Femur (tissue), 1 donor: ENCODE measurements at regions not wholly inside any gene's neighbourhood (a gene's known extent, or its start where the extent isn't known, plus 50 kb on each side); places are given as distances from the start of the nearest gene placed in this dataset.
"Not testable (repeated sequence)": the region's sequence is repeated elsewhere in the genome, so short reads cannot be mapped to it uniquely, and the experiment has no call there.

Experiments
- DNase-seq: peaks from one replicate; pipeline ENCODE4 v3.0.0-alpha.2; 2017

DNA sequence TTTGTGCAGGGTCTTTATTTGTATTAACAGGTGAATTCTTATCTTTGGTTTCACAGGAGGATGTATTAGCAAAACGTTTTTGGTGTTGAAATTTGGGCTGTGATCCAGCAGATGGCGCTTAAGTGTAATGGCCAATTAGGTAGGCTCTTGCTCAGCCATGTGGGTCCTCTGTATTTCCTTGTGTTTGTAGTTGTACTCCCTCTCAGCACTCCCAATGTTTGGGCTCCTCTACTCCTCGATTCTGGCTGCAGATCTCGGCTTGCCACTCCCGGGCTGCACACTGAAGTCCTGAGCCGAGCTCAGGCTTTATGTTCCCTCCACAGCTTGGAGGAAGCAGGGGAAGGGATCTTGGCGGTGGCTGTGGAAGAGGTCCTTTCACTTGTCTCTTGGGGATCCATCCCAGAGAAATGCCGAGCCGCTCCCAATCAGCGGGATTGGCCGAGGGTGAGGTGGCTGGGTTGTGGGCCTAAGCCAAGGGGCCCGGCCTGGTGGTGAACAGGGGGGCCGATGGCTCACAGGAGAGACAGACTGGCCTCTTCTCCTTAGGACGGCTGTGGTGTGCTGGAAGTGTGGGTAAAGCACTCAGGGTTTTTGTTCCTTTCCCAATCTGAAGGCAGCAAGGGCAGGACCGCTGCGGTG, 133.7 kb downstream of the AEBP2 start:
- DNase-seq = no peak

DNA sequence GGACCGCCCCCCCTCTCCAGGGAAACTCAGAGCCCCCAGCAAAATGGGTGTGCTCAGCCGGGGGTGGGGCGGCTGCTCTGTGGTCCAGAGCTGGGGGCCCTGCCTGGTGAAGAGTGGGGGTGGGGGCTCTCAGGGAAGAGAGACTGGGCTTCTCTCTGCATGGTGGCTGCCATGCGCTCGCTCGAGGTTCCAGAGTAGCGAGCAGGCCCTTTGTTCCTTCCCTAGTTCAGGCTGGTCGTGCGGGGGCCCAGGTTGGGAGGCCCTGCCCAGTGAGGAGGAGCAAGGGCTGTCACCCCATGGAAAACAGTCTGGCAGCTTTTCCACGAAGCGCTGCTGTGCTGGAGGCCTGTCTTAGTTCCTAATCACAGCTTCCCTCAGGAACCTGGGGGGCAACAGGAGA, 134.6 kb downstream of the AEBP2 start:
- DNase-seq = no peak

DNA sequence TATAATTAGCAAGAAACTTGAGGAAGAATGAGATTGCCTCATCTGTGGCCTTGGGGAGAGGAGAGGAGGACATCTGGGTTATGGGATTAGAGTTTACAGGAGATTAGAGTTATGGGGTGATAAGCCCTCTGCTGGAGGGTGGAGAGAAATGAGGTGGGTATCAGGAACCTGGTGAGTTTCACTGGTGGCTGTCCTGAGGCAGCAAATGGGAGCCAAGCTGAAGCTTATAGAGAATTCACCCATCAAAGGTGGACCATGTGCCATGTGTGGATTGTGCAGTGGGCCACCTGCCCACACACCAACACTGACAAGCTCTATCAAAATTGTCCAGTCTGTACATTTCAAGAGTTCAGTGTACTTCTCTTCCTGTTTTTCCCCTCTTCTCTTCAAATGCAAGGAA, 135.3 kb downstream of the AEBP2 start:
- no peak for DNase-seq

DNA sequence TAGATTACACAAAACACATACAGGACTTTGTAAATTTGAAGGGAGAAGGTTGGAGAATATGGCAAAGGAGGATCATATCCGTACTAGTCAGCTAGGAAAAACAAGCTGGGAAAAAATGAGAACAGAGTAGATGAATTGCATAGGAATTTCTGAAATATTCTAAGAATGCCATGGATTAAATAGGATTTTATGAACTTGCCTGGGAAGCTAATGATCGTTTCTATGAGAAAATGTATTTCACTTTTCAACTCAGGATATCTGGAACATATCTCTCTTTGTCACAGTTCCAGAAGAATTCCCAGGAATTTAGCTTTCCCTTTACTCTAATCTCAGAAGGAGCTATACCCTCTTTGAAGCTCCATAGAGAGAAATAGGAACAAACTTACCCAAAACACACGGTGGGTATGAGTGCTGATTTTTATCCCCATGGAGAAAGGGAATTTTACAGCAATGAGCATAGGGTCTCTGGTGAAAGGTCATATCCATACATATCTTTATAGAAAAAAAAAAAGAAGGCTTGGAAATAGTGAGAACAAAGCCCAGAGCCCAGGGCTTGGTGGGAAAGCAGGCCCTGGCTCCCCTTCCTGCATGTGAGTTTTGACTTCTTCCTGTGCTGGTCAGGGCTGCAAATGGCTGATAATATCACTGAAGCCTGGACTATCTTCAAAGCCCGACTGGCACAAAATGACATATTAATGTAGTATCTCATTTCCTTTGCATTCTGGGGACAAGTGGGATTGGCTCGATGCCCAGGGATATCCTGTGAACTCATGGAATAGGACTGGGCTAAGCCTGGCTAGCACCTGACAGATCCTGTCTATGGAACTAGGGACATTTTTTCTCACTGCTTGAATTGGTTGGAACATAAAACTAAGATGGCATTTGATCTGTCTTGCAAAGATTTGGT, 136.3 kb downstream of the AEBP2 start:
- DNase-seq = peak; percentile 78

DNA sequence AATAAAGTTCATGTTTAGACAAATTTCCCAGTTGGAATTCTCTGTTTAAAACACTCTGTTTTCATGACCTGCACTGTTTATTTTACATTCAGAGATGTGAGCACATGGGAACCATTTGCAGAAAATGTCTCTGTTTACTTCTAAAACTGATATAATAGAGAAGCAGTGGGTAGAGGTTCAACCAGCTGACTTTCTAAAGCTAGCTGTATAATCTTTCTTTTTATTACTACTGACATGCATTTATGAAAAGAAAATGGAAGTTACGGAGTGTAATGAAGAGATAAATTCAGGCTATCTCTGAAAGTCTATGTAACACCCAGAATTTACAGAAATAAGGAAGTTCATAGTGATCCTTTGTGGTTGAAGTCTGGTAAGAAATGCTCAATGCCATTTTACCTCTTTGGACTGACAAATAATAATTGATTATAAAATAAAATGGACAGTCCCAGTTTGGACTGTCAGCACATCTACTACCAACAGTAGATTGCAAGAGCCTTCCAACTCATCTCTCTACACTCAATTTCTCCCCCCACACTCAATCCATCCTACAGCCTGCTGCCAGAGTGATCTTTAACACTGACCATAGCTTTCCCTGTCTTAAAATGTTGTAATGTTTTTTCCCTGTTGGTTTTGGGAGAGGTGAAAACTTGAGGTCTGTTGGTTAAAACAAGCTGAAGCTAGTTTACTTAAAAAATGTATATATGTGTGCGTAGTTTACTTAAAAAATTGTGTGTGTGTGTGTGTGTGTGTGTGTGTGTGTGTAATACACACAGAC, 137.4 kb downstream of the AEBP2 start:
- no peak for DNase-seq

DNA sequence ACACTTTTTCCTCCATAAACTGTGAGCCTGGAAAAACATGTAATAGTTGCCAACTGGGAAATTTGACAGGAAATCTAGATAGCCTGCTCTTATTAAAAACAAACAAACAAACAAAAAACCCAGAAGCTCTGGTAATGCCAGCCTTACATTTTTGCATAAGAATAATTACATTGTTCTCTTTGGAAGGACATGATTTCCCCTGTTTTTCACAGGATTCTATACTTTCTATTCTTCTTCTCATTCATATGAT, 137.9 kb downstream of the AEBP2 start:
- DNase-seq = no peak

DNA sequence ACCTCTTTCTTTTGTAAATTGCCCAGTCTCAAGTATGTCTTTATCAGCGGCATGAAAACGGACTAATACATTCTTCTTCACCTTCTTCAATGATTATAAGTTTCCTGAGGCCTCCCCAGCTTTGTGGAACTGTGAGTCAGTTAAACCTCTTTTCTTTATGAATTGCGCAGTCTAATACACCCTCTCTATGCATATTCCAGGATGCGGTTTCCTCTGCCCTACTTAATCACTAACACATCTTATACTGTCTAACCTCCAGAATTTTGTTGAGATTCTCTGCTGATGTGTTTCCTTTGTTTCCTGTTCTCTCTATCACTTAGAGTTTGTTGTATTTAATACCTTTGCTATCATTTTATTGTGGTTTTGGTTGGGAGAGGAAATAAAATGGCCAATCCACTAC, 145.4 kb downstream of the AEBP2 start:
- DNase-seq = no peak

DNA sequence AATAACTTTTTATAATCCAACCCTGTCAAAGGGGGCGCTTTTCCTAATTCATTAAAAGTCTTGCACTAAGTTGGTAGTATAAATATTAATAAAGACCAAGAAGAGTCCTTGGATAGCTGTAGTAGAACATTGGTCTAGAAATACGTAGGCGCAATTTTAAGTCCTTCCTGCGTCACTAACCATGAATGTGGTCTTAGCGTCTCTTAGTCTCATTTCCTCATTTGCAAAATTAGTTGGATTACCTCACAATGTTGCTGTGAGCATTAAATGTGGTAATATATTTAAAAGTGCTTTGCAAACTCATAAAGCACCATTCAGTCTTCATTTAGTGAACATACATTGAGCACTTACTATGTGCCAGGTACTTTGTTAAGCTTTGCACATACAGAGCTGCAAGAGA, 149.7 kb downstream of the AEBP2 start:
- DNase-seq = no peak

DNA sequence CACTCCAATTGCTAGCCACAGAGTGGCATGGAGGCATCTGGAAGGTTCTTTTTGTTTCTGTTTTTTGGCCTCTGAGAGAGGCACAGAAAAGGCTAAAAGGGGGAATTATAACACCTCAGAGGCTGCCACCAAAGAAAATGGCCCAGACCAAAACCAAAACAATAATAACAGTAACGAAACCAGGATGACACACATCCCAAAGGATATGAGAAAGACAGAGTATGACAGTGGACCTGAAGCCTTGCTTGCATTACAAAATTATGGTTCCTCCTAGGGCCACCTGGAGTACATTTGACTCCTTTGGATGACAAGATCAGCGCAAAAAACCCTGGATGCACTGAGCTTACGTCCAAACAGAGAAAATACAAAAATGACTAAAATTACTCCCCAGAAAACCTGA, 152.7 kb downstream of the AEBP2 start:
- DNase-seq = no peak

DNA sequence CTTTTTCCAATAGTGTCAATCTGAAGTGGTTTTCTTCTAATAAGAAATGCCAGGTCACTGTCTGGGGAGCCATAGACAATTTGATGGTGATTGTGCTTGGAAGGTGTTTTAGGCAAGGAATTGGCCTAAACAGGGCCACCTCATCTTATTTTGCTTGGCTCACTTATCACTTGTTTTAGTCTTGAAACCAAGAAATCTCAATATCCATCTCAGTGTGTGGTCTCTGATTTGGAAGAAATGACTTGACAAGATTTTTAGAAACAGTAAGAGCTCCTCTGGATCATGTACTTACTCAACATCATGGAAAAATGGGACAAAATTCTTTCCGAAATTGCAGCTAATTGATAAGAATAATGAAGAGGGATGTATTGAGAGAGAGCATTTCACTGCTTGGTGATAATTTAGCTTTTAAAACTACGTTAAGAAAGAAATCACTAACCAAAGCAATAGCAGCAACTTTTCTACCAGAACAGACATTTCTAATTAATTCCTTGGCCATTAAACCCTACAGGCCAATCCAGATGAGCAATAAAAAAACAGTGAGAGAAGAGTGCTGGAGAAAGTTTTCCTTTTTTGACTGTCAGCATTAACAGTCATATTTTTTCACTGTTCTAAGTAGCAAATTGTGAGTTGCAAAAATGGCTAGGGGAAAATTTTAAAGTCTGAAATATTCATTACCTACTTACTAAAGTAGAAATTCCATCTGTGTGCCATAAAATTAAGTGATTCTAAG, 157.3 kb downstream of the AEBP2 start:
- DNase-seq = no peak

DNA sequence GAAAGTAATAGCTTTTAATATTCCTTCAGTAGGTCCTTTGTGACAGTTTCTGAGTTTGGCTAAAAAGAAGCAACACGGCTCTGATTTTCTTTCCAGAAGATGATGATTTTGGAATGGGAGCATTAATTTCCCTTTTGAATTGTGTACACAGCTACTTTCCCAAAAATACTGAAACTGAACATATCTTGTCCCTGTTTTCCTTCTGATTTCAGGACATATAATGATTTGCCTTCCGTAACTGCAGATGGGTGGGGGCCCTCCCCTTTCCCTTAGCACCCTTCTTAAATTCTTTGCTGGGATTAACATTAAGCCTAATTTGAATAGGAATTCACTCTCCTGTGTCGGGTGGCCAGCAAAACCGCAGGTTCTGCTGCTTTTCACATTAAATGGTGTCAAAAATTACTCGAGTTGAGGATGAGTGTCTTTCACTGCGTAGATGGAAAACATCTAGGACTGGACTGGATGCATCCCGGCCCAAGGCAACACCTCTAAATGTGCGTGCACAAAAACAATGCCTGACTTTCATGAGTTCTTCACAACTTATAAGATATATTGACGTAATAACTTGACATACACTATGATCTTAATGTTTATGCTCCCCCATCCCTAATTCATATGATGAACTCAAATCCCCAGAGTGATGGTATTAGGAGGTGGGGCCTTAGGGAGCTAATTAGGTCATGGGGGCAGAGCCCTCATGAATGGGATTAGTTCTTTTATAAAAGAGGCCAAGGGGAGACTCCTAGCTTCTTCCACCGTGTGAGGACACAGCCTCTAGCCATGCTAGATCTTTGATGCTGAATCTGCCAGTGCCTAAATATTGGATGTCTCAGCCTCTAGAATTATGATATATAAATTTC, 158.1 kb downstream of the AEBP2 start:
- peak; percentile 37 for DNase-seq

DNA sequence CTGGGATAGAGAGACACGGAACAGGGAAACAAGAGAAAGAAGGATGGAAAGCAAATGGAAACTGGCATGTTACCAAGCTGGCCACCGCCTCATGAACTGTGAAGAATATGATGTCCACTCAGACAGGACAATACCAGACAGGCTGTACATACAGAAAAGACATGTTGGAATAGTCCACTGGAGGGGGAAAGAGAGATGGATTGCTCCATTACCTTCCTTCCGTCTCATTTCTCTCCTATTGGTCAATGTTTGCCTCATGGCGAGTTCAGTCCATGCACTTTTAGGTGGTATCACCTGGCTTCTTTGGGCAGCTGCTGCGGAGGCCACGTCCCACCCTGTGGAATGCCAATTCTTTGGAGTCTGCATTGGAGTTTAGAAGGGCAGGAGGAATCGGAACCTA, 166.4 kb downstream of the AEBP2 start:
- no peak for DNase-seq

DNA sequence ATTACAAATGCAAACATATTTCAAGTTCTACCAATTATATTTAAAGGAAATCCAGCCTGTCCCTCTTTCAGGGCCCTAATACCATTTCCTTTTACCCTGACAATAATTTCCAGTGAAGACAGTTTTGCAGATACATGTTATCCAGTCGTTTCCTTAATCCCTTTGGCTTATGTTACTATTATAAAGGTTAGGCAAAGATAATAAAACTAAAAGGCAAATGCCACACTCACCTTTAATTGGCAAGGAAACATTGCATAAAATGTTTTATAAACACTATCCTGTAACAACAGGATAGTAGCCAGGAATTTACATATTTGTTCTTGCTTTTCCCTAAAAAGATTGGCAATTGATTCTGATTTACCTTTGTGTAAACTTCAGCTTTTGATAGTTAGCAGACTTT, 168.7 kb downstream of the AEBP2 start:
- no peak for DNase-seq

DNA sequence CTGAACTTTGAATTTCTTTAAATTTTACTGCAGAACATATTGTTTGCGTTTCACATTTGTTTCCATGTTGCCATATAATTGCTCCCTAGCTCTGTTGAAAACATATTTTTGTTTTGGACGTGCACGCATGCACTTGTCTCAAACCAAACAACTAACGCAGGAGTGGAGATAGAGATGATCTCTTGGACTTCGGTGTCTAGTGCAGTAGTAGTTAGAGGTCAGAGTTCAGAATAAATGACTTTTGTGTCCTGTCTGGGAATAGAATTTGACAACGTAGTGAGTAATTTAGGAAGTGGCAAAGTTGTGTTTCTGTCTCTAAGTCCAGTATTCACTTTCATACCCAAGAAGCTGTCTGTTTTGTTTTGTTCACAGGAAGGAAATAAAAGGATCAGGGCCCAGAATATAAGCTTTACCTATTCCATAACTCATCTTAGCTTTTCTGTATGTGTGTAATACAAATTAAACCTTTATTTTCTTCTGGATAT, 173.8 kb downstream of the AEBP2 start:
- no peak for DNase-seq

DNA sequence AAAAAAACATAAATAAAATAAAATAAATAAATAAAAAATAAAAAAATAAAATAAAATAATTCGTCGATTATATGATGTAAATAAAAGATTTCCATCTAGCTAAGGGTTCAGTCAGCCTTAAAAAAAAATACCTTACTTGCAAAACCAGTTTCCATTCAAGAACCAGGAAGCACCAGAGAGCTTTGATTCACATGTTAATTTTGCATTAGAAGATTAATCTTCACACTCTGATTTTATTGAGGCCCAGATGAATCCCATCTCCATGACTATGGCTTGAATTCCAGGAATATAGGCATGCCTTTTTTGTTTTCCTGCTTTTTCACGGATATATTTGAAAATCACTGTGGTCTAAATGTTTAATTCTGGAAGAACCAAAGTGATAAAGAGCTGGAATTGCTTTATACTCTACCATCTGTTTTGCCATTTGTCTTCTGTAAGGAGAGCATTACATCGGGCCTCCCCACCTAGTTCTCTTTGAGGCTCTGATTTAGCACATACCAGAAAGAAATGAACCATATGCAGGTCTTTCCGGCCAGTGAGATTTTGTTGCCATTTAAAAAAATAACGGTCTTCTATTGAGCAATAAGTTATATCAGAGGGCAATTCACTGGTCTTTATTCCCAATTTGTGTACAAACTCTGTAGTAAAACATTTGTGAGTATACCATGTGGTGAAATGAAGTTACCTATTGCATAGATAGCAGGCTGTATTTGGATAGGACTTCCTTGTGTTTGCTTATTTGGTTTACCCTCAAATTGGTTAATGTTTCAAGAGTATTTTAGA, 175.5 kb downstream of the AEBP2 start:
- DNase-seq = no peak

DNA sequence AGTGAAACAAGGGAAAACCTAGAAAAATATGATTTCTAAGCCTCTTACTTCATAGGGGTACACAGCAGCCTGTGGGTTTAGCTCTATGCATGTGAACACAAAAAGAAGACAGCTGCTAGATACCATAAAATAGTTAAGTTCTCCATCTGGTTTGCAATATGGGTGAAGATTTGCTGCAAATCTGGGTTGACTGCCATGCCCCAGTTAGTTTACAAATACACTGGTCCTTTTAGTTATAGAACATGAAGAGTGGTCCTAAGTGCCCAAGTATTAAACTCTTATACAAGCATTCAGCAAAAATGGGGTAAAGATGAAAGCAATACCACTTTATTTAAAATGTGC, 176.1 kb downstream of the AEBP2 start:
- DNase-seq = no peak

DNA sequence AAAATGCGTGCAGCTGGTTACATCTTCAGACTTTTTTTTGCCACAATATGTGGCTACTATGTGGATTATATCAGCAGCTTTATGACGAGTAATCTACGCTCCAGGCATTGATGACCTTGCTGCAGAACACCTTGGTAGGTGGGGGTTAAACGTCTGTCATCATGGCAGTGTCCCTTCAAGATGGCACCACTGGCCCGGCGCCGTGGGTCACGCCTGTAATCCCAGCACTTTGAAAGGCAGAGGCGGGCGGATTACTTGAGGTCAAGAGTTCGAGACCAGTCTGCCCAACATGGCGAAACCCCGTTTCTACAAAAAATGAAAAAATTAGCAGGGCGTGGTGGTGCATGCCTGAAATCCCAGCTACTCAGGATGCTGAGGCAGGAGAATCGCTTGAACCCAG, 177.5 kb downstream of the AEBP2 start:
- DNase-seq = no peak

DNA sequence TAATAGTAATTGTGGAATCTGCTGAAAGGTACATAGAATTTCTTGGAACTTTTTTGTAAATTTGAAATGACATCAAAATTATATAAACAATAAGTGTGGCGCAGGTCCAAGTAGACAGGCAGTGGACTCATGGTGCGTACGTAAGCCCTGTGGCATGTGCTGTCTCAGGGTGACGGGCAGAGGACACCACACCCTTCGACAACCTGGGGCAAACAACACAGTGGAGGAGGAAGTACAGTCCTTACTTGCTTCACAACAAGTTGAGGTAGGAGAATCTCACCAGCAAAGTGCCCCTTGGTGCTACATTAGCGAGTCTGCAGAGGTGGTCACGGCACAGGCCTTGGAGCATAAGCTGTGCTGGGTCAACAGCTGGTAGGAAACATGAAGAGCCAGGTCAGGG, 180.9 kb downstream of the AEBP2 start:
- DNase-seq = no peak

DNA sequence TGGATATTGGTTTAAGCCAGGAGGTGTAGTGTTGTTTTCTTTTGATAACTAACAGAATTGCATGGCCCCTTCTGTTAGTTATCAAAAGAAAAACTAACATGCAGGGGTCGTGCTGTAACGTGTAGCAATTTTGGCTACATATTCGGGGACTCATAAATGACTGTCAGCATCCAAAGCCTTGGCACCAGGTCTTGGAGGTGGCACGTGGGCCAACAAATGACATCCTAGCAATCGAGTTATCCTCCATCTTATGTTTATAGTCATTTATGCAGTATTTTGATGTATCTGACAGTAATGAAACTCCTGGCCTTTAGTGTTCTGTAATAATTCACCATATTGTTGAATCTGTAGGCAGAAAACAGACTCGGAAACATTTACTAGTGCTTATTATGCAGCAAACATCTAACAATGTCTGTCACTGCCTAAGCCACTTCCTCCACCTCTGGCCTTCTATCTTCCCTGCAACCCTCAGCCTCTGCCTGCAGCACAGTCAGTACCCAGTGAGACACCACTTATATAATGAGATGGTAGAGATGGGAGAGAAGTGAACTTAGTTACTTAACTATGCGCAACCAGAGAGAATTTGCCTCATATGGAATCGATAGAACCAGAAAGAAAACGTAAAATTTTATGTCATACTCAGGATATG, 184.6 kb downstream of the AEBP2 start:
- no peak for DNase-seq

DNA sequence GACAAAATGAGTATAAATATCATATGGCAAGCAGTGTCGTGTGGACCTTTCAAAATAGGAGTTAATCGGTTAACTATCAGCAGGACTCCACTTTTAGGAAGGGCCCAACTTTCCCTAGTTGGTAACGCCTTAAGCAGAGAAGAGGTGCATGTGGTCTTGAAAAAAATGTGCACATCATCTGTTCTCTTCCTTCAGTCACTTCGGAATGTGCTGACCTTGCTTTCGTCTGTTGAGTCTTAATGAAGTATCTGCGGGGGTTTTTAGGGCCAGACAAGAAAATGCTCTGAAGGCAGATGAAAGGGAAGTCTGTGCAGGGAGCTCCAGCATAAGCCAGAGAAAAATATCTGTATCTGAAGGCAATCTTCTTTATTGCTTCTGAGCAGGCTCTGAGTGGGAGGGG, 185.2 kb downstream of the AEBP2 start:
- no peak for DNase-seq

DNA sequence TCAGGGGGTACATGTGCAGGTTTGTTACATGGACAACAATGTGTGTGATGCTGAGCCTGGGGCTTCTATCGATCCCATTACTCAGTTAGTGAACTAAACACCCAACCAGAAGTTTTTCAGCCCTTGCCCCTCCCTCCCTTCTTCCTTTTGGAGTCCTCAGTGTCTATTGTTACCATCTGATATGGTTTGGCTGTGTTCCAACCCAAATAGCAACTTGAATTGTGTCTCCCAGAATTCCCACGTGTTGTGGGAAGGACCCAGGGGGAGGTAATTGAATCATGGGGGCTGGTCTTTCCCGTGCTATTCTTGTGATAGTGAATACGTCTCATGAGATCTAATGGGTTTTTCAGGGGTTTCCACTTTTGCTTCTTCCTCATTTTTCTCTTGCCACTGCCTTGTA, 186.3 kb downstream of the AEBP2 start:
- DNase-seq = not testable (repeated sequence)
